GM21515 (cell line): ENCODE measurements at regions not wholly inside any gene's neighbourhood (a gene's known extent, or its start where the extent isn't known, plus 50 kb on each side); places are given as distances from the start of the nearest gene placed in this dataset.

Source experiments
- ATAC-seq: cut with Tn5 transposase; IDR thresholded peaks from one replicate; pipeline ENCODE4 v1.9.1; 2021; ENCODE audit not compliant: unreplicated experiment

- ATAC-seq: no peak
Observed at GRCh38 chr7:15867441-15867840, 181.0 kb upstream of the MEOX2 start.

DNA sequence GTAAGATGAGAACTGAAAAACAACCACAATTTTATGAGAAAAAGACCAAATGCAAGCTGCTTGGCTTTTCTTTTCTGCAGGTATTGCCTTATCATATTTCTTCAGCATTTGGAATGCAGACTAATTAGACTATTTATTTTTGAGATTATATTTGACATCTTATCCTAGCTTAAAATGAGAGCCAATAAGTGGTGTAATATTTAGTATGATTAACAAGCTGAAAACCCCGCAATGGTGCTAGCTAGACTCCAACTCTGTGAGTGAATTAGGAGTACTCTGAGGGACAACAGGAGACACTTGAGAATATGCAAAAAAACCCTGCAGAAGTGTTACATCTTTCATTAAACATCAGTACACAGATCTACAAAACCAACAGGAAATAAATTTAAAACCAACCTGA, 180.3 kb upstream of the MEOX2 start:
- ATAC-seq: no peak

GRCh38 chr7:15864626-15864991, 178.1 kb upstream of the MEOX2 start:
- no peak for ATAC-seq

DNA sequence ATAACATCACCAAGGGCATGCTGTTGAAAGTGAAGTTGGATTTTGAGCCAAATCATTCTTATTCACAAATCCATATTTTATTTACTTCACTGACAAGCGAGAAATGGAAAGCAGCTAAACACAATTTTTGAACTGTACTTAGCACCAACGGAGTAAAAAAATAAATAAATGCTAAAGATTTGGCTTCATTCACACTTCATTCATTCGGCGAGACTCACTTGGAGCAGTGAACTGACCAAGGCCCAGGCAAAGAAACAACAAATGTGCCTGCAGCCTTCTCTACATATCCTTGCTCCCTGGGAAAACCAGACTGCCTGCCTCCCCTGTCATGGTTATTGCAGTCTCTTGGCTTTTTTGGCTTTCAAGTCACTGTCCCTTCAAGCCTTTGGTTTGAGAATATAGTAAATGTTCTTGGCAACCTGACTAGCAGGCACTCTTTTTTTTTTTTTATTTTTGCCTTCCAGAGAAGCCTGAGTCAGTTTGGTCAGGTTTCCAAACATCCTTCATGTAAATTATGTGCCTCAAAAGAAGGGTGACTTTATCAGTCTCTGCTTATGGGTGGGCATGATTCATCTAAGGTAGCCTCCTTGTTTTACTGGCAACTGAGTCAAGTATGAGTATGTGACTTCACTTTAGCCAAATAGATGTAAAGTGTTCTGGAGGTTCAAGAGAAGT, 177.6 kb upstream of the MEOX2 start:
- ATAC-seq: no peak

DNA sequence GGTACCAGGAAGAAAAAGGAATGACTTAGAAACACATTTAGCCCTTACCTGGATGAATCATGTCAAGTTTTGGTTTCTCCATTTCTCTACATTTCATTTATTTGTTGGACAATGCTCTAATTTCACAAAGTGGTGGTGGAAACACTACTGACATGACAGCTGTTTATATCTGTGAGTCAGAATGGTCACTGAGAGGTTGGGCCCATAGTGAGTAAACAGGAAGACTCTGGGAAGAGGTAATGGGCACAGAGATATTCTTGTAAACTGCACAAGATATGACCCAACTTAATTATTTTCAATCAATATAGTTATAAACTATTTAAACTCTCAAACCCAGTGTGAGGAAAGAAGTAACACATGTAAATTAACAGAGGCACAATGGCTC, 176.3 kb upstream of the MEOX2 start:
- ATAC-seq: no peak

DNA sequence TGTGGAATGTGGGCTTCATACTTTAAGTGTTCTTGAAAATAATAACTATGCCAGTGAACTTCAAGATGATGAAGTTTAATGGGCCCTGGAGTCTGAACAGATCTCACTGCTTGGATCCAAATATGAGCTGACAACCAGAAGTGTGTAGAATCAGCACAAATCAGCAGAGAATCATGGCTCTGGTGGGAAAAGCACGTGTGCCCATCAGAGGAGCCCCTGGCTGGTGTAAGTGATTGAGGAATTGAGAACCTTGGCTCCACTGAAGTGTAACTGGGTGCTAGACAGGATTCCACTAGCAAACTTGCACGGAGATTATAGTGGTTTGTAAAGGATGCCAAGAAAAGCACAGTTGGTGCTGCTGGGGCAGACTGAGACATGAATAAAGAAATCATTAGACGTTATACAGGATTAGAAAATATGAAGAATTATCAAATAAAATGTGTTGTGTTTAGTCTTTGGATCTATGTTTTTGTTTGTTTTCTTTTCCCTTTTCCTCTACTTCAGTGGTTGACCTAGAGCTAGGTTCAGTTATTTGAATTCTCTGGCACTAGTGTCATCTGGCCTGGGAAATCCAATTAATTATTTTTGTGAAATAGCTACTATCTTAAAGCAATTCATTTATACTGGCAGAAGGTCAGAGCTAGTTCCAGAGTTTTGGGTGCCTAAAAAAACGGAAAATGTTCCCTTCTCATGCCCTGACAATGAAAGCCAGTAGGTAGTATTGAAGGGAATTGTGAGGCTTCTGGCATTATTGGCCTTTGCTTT, 175.7 kb upstream of the MEOX2 start:
- ATAC-seq: no peak

- ATAC-seq: no peak
Observed at GRCh38 chr7:15860264-15860949, 173.9 kb upstream of the MEOX2 start.

GRCh38 chr7:15857026-15857425, 170.5 kb upstream of the MEOX2 start:
- ATAC-seq: no peak

- no peak for ATAC-seq
Observed at GRCh38 chr7:15856311-15856710, 169.8 kb upstream of the MEOX2 start.

DNA sequence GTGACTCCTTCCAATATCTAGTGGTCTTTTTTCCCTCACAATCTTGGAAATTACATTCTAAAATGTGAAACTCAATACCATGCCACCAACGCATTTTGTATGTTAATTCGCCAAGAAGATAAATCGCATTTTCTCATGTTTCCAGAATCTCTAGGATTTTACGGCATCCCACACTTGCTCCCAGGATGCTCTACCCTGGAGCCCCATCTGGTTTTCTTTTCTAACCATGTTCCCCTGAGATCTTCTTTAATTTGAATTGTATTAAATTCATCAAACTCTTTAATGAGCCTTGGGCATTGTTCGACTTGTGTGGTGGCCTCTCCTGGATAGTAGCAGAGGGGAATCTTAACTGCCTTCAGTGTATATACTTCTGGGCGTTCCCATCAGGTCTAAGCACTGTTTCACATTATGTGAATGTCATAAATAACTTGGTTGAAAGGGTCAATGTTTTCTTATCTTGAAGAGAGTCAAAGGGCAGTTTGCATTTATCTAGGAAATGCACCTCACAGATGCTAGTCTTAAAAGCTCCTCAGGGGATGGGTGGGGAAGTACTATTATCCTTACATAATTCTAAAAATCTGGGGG, 169.1 kb upstream of the MEOX2 start:
- ATAC-seq: no peak

- ATAC-seq: no peak
Observed at GRCh38 chr7:15854841-15855524, 168.5 kb upstream of the MEOX2 start.

GRCh38 chr7:15853832-15854470, 167.5 kb upstream of the MEOX2 start:
- ATAC-seq: no peak

DNA sequence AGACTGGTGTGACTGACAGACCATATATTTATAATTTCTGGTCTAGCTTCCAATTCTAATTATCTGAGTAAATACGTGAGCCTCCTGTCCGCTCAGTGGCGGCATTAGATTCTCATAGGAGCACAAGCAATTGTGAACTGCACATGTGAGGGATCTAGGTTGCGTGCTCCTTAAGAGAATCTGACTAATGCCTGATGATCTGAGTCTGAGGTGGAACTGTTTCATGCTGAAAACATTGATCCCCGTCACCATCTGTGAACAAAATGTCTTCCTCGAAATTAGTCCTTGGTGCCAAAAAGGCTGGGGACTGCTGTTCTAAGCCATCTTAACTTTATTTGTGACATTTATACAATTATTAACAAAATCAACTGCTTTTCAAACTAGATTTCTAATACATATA, 164.7 kb upstream of the MEOX2 start:
- ATAC-seq: no peak

- no peak for ATAC-seq
Observed at GRCh38 chr7:15848901-15849300, 162.4 kb upstream of the MEOX2 start.

- no peak for ATAC-seq
Observed at GRCh38 chr7:15848362-15848761, 161.9 kb upstream of the MEOX2 start.

DNA sequence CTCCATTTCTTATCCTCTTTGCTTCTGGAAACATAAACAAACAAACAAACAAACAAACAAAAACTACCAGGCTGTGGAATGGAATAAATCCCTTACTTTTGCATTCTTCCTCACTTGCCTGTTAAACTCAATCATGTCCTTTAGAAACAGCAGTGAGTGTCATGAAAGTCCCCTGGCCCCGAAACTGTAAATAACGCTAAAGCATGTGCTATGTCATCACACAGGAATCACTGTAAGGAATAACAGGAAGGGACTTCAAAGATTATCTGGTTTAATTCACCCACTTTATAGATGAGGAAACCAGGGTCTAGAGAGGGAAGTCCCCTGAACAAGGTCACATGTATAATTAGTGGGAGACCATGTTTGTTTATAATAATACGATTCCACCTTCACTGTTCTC, 159.4 kb upstream of the MEOX2 start:
- ATAC-seq: no peak

DNA sequence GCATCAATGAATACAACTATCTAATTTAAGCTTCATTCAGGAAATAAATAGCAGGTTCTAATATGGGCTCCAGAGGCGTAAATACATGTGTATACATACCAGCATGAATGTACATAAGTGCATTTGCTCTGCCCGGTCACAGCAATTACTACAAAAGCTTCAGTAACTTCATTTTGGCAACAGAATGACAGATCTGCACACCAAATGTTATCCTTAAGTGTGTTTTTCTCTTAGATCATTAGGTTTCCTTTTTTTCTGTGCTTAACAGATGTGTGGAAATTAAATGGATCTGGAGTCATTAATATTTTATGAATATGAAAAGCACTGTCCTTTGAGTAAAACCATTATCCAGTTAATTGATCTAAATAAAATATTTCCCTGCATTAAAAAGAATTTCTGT, 159.0 kb upstream of the MEOX2 start:
- ATAC-seq: no peak

DNA sequence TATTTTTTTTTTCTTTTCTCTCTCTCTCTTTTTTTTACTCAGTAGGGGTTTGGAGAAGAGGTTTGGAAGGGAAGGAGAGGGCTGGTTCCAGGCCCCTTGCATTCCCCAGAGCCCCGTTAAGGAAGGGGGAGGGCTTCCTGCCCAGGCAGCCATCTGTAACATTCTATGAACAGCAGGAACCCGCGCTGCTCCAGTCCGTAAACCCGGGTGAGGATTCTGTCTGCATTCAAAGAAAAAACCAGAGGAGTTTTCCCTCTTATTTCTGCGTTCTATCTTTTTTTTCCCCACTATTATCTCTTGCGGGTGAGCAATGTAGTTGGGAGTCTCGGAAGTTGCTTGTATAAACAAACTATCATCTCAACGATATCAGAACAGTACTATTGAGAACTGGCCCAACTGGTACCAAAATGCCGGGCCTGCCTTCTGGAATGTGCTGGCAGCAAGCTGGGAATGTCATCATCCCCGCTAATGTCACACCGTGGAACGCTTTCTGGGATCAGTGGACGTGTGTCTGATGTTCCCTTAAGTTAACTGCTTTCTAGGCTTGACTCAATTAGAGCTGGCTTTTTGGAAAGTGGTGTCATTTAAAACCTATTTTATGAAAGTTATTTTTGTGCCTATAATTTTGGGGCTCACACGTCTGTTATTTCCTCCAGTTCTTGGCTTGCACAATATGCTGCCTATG, 153.1 kb upstream of the MEOX2 start:
- no peak for ATAC-seq

DNA sequence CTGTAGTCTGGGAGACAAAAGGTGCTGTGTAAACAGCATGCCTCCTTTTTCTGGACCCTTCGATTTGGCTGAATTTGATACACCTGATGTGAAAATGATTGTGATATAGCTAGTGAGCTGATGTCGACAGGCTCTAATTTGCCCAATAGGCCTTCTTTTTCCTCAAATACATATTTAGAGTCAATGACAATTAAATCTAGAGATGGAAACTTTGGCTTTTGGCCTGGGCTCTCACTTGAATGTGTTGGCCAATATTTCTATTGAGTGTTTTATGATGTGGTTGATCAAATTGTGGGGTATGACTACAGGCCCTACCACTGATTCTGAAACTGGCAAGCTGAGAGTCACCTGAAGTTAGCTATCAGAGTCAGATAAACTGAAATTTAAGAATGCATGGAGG, 151.8 kb upstream of the MEOX2 start:
- no peak for ATAC-seq

GRCh38 chr7:15837306-15837950, 150.9 kb upstream of the MEOX2 start:
- ATAC-seq: no peak
